Spinal cord (tissue), 9 donors: ENCODE measurements at regions not wholly inside any gene's neighbourhood (a gene's known extent, or its start where the extent isn't known, plus 50 kb on each side); places are given as distances from the start of the nearest gene placed in this dataset.

Experiments
- DNase-seq, 6 donors: peaks; one replicate each; pipeline versions ENCODE4 v3.0.0 to v3.0.0-alpha.2; 2013 to 2015; ENCODE audit warnings: low spot score in 6 of 6, low read depth in 4 of 6
- H3K27ac ChIP-seq: one replicate; pipeline ENCODE4 v1.5.1; 2013; ENCODE audit warnings: low read depth, low read length, control low read depth
- H3K27me3 ChIP-seq: one replicate; pipeline ENCODE4 v1.6.1; 2013; ENCODE audit warnings: low read length; ENCODE audit not compliant: control insufficient read depth, insufficient read depth
- H3K36me3 ChIP-seq: one replicate; pipeline ENCODE4 v1.6.1; 2013; ENCODE audit warnings: low read length; ENCODE audit not compliant: control insufficient read depth, insufficient read depth
- H3K4me1 ChIP-seq: one replicate; pipeline ENCODE4 v1.6.1; 2013; ENCODE audit warnings: low read length; ENCODE audit not compliant: control insufficient read depth, insufficient read depth
- H3K4me3 ChIP-seq: one replicate; pipeline ENCODE4 v1.5.1; 2013; ENCODE audit warnings: low read depth, low read length, control low read depth
- H3K9me3 ChIP-seq: one replicate; pipeline ENCODE4 v1.6.1; 2013; ENCODE audit warnings: low read length; ENCODE audit not compliant: control insufficient read depth, insufficient read depth
- WGBS: methylation state at CpG from one replicate; pipeline ENCODE4 v1.1.5; 2013; ENCODE audit warnings: missing lambda C conversion rate; ENCODE audit not compliant: insufficient coverage; 5-methylcytosine and 5-hydroxymethylcytosine counted together
- donor health status: healthy.

- Histone ChIP-seq H3K27ac (no peak overlapping the region), H3K36me3 (no peaks in the 10 kb centered on the region), H3K27me3 (no peaks in the 10 kb centered on the region), H3K4me3 (no peak overlapping the region), H3K9me3 (no peaks in the 10 kb centered on the region), H3K4me1 (no peaks in the 10 kb centered on the region)
- DNase-seq = no peak
- WGBS = 90% methylated on average over 2 of the region's 3 CpGs
Observed at GRCh38 chr6:22807818-22808217, 238.5 kb downstream of the HDGFL1 start.

GRCh38 chr6:22808466-22808865, 239.1 kb downstream of the HDGFL1 start:
- Histone ChIP-seq H3K36me3 (no peaks in the 10 kb centered on the region), H3K27ac (no peak overlapping the region), H3K4me3 (no peak overlapping the region), H3K9me3 (no peaks in the 10 kb centered on the region), H3K4me1 (no peaks in the 10 kb centered on the region), H3K27me3 (no peaks in the 10 kb centered on the region)
- no CpG with 5 or more reads among the region's 1 CpG for WGBS
- no peak for DNase-seq

- Histone ChIP-seq H3K9me3 (no peaks in the 10 kb centered on the region), H3K4me3 (no peak overlapping the region), H3K4me1 (no peaks in the 10 kb centered on the region), H3K36me3 (no peaks in the 10 kb centered on the region), H3K27me3 (no peaks in the 10 kb centered on the region), H3K27ac (no peak overlapping the region)
- no CpG with 5 or more reads among the region's 1 CpG for WGBS
- peak in 1 of 6 donors; percentile 59 for DNase-seq
Observed at GRCh38 chr6:22809370-22809769, 240.0 kb downstream of the HDGFL1 start.

- H3K27me3 ChIP-seq = no peaks in the 10 kb centered on the region
- H3K4me3 ChIP-seq = no peak overlapping the region
- no peaks in the 10 kb centered on the region for H3K36me3 ChIP-seq
- no peaks in the 10 kb centered on the region for H3K4me1 ChIP-seq
- H3K27ac ChIP-seq = no peak overlapping the region
- DNase-seq = no peak
- peaks cover 3% of the 10 kb centered on the region for H3K9me3 ChIP-seq
- WGBS = 100% methylated on average over 1 of the region's 1 CpG
Observed at GRCh38 chr6:22819209-22819608, 249.8 kb downstream of the HDGFL1 start.

GRCh38 chr6:22821664-22822320, 252.4 kb downstream of the HDGFL1 start:
- H3K27me3 ChIP-seq = no peaks in the 10 kb centered on the region
- no peaks in the 10 kb centered on the region for H3K9me3 ChIP-seq
- no peaks in the 10 kb centered on the region for H3K4me1 ChIP-seq
- DNase-seq = peak in 1 of 6 donors; percentile 18
- no peaks in the 10 kb centered on the region for H3K36me3 ChIP-seq
- no peak overlapping the region for H3K4me3 ChIP-seq
- H3K27ac ChIP-seq = no peak overlapping the region
- no CpG with 5 or more reads among the region's 3 CpGs for WGBS

GRCh38 chr6:22825210-22825609, 255.8 kb downstream of the HDGFL1 start:
- Histone ChIP-seq H3K4me3 (no peak overlapping the region), H3K4me1 (peaks cover 5% of the 10 kb centered on the region), H3K27me3 (no peaks in the 10 kb centered on the region), H3K27ac (no peak overlapping the region), H3K9me3 (no peaks in the 10 kb centered on the region), H3K36me3 (no peaks in the 10 kb centered on the region)
- WGBS = no CpG with 5 or more reads among the region's 3 CpGs
- DNase-seq = no peak

- no CpG with 5 or more reads among the region's 2 CpGs for WGBS
- H3K27ac ChIP-seq = no peak overlapping the region
Observed at GRCh38 chr6:22826961-22827360, 257.6 kb downstream of the HDGFL1 start.

GRCh38 chr6:22827760-22828159, 258.4 kb downstream of the HDGFL1 start:
- Histone ChIP-seq H3K9me3 (no peaks in the 10 kb centered on the region), H3K27me3 (no peaks in the 10 kb centered on the region), H3K27ac (no peak overlapping the region), H3K4me3 (no peak overlapping the region), H3K36me3 (no peaks in the 10 kb centered on the region), H3K4me1 (peaks cover 5% of the 10 kb centered on the region)
- no CpG with 5 or more reads among the region's 1 CpG for WGBS
- no peak for DNase-seq

More at GRCh38 chr6:22826961-22827360, 257.6 kb downstream of the HDGFL1 start:
- peaks cover 5% of the 10 kb centered on the region for H3K4me1 ChIP-seq
- H3K9me3 ChIP-seq = no peaks in the 10 kb centered on the region
- H3K36me3 ChIP-seq = no peaks in the 10 kb centered on the region
- DNase-seq = no peak
- H3K4me3 ChIP-seq = no peak overlapping the region
- H3K27me3 ChIP-seq = no peaks in the 10 kb centered on the region

GRCh38 chr6:22828179-22829062, 259.1 kb downstream of the HDGFL1 start:
- H3K9me3 ChIP-seq = no peaks in the 10 kb centered on the region
- H3K4me3 ChIP-seq = no peak overlapping the region
- no peak overlapping the region for H3K27ac ChIP-seq
- peak in 2 of 6 donors; percentile 56 to 58 for DNase-seq
- WGBS = 17% methylated on average over 2 of the region's 13 CpGs
- H3K27me3 ChIP-seq = no peaks in the 10 kb centered on the region
- H3K4me1 ChIP-seq = peaks cover 5% of the 10 kb centered on the region
- no peaks in the 10 kb centered on the region for H3K36me3 ChIP-seq

- H3K27me3 ChIP-seq = no peaks in the 10 kb centered on the region
- H3K4me3 ChIP-seq = no peak overlapping the region
- no peaks in the 10 kb centered on the region for H3K36me3 ChIP-seq
- no peaks in the 10 kb centered on the region for H3K9me3 ChIP-seq
- H3K27ac ChIP-seq = no peak overlapping the region
- no peak for DNase-seq
- H3K4me1 ChIP-seq = peaks cover 5% of the 10 kb centered on the region
Observed at GRCh38 chr6:22829070-22829469, 259.7 kb downstream of the HDGFL1 start.
